ENCODE measurements at regions not wholly inside any gene's neighbourhood (a gene's known extent, or its start where the extent isn't known, plus 50 kb on each side); places are given as distances from the start of the nearest gene placed in this dataset.
"Not testable (repeated sequence)": the region's sequence is repeated elsewhere in the genome, so short reads cannot be mapped to it uniquely, and the experiment has no call there.

GRCh38 chr2:87677421-87677923 is 70.4 kb upstream of the PLGLB2 start:
- not testable (repeated sequence) for DNase-seq (ENCODE audit: low spot score)

DNA sequence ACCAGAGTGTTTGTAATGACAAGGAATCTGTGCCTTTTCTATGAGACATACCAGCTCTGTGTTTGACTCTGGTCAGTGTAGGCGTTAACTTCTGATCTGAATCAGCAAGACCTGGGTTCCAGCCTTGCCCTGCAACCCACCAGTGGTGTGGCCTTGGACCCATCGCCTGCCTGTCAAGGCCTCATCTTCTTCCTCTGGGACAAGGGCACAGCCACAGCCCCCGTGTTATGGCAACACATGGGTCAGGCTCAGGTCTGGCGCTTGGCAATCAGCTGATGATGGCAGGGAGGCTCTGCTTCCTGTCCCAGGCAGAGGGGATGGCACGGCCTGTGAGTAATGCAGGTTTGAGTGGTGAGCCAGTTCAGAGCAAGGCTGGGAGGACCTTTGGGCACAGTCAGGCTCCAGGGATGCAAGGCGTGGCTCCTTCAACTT is 69.1 kb upstream of the PLGLB2 start:
- not testable (repeated sequence) for DNase-seq (ENCODE audit: low spot score)

- not testable (repeated sequence) for DNase-seq (ENCODE audit: low spot score)
These were observed 67.9 kb upstream of the PLGLB2 start for GRCh38 chr2:87679950-87680349.

- DNase-seq (ENCODE audit: low spot score): not testable (repeated sequence)
These were observed 67.2 kb upstream of the PLGLB2 start for GRCh38 chr2:87680691-87681090.

DNA sequence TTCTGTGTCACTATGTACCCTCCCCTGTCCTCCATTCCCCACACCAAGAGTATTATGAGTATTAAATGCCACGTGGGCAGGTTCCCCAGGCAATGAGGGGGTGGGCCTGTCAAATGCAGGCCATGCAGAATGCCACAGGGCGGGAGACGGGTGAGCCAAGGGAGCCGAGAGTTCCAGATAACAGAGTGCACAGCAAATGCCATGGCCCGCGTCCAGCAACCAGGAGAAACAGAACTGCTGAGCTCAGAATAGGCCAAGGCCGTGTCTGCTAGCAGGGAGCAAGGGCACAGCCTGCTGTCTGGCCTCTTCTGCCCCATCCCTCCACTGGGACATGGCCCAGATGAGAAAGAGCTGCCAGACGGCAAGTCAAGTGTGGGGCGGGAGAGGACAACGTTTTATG is 64.4 kb upstream of the PLGLB2 start:
- DNase-seq (ENCODE audit: low spot score): not testable (repeated sequence)

GRCh38 chr2:87683961-87684360 is 63.9 kb upstream of the PLGLB2 start:
- not testable (repeated sequence) for DNase-seq (ENCODE audit: low spot score)

DNA sequence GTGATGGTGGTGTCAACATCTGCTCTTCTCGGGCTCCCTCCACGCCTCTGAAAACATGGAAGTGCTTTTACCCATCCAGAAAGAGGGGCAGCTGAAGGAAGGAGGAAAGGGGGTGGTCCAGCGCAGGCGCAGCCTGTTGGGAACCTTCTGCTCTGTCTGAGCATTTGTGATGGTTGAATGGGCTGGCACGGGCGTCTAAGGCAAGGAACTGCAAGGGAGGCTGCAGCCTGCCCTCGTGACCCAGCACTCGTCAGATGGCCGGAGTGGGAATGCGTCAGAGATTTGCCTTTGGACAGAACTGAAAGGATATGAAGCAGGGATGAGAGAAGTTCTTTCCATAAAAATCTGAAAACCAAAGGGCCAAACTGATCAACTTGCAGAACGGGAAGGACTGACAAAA is 62.3 kb upstream of the PLGLB2 start:
- DNase-seq (ENCODE audit: low spot score): not testable (repeated sequence)

DNA sequence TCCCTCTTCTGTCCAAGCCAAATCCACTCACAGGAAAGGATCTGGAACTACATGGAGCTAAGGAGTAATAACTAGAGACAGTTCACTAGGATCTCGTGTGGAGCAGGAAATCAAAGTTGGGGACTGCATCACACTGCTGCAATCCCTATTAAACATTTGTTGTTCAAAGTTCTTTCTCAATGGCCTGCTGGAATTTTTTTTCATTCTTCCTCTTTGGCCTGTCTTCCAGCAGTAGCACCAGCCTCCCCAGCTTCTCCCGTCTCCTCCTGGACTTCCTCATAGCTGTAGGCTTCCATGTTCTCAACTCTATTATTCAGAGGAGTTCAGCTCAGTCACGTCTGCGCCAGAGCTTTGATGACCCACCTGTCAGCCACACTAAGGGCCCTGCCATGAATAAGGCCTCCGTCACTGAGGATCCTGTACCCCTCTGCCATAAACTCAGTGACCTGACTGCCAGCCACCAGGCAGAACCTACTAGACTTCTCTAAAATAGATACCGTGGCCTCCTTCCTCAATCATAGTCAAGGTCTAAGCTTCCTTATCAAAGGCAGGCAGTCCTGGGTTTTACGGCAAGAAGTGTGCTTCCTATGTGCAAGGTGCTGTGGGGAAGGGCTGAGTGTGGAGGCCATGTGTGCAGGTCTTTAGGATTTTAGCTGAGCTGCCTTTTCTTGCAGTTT is 60.9 kb upstream of the PLGLB2 start:
- DNase-seq (ENCODE audit: low spot score): not testable (repeated sequence)

GRCh38 chr2:87687550-87688270 is 60.2 kb upstream of the PLGLB2 start:
- DNase-seq (ENCODE audit: low spot score): not testable (repeated sequence)

- not testable (repeated sequence) for DNase-seq (ENCODE audit: low spot score)
These were observed 55.8 kb upstream of the PLGLB2 start for GRCh38 chr2:87691899-87692592.

GRCh38 chr2:87692914-87693313 is 55.0 kb upstream of the PLGLB2 start:
- DNase-seq (ENCODE audit: low spot score): peak; percentile 47

DNA sequence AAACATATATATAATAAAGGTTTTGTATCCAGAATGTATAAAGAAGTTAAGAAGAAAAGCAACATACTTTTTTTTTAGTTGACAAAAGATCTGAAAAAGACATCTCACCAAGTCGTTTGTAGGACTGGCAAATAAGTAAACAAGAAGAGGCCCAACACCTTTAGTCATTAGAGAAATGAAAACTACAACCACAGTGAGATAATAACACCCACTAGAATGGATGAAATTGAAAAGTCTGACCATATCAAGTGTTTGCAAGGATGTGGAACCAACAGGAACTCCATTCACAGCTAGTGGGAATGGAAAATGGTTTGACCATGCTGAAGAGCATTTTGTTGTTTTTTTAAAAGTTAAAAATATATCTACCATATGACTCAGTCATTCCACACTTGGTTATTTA is 54.0 kb upstream of the PLGLB2 start:
- not testable (repeated sequence) for DNase-seq (ENCODE audit: low spot score)

- peak; percentile 5 for DNase-seq (ENCODE audit: low spot score)
These were observed 52.1 kb upstream of the PLGLB2 start for GRCh38 chr2:87695596-87696323.
